ENCODE measurements at regions not wholly inside any gene's neighbourhood (a gene's known extent, or its start where the extent isn't known, plus 50 kb on each side); places are given as distances from the start of the nearest gene placed in this dataset.

- DNase-seq: no peak
Observed at GRCh38 chr4:151829309-151829708, 68.5 kb upstream of the GATB start.

GRCh38 chr4:151824656-151825055, 63.8 kb upstream of the GATB start:
- DNase-seq: no peak

GRCh38 chr4:151822331-151822730, 61.5 kb upstream of the GATB start:
- no peak for DNase-seq

- no peak for DNase-seq
Observed at GRCh38 chr4:151820004-151820403, 59.2 kb upstream of the GATB start.

DNA sequence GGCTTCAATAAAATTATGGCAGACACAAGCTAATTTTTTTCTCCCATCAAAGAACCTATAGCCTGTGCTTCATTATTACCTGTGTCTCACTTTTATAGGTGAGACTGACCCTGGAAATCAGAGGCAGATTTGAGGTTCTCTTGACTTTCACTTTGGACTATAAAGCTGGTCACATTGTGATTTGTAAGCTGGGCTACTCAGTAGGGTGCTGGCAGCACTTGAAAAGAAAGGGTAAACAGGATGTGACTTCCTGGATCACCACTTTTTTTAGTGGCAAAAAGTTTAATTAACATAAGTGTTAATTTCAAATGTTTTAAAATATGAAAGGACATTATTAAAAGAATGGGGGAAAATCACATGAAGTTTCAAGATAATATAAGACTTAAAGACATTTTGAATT, 50.6 kb upstream of the GATB start:
- no peak for DNase-seq

All from HCEC 1CT (cell line).